Stimulated activated naive CD8-positive, alpha-beta T cell treated with anti-CD3 and anti-CD28 coated beads, Interleukin-15, amount 100 ng/mL, for 72 hours (primary cell): ENCODE measurements at regions not wholly inside any gene's neighbourhood (a gene's known extent, or its start where the extent isn't known, plus 50 kb on each side); places are given as distances from the start of the nearest gene placed in this dataset.
A peak's percentile ranks its signal among the peaks of the same experiment; 100 is the strongest.

ENCODE experiments used
- ATAC-seq: fragments of 150-1000 bp; cut with Tn5 transposase; 2 replicates; pipeline ENCODE4 v1.10.0; 2021; ENCODE audit warnings: mild to moderate bottlenecking, moderate library complexity
- DNase-seq, 2 donors: peaks; one replicate each; pipeline ENCODE4 v3.0.0; 2021 to 2022
- H3K27ac Mint-ChIP-seq, 2 donors: one replicate each; pipeline ENCODE4 v1.8.0; 2022; ENCODE audit warnings: mild to moderate bottlenecking in 2 of 2, mixed read lengths in 2 of 2, moderate library complexity in 2 of 2
- H3K27me3 Mint-ChIP-seq: one replicate; pipeline ENCODE4 v1.8.0; 2022; ENCODE audit warnings: mixed read lengths
- H3K4me1 Mint-ChIP-seq: one replicate; pipeline ENCODE4 v1.8.0; 2022; ENCODE audit warnings: mild to moderate bottlenecking, mixed read lengths
- H3K4me3 Mint-ChIP-seq, 2 donors: one replicate each; pipeline ENCODE4 v1.8.0; 2022; ENCODE audit warnings: mild to moderate bottlenecking in 2 of 2, mixed read lengths in 2 of 2, moderate library complexity in 1 of 2
- H3K9me3 Mint-ChIP-seq, 2 donors: one replicate each; pipeline ENCODE4 v1.8.0; 2022; ENCODE audit warnings: mixed read lengths in 2 of 2

GRCh38 chr1:30192969-30193630 is 530.3 kb downstream of the MATN1 start:
- ATAC-seq (no peak), DNase-seq (no peak)
- H3K9me3 Mint-ChIP-seq, result no peaks in the 10 kb centered on the region
- H3K4me3 Mint-ChIP-seq, result no peak overlapping the region
- no peak overlapping the region for H3K27ac Mint-ChIP-seq
- H3K4me1 Mint-ChIP-seq, result peaks cover 9% of the 10 kb centered on the region
- H3K27me3 Mint-ChIP-seq, result peaks cover 40% of the 10 kb centered on the region

- H3K27me3 Mint-ChIP-seq, result peaks cover 23% of the 10 kb centered on the region
- no peaks in the 10 kb centered on the region for H3K9me3 Mint-ChIP-seq
- H3K27ac Mint-ChIP-seq, result peak overlapping the region in 1 of 2 donors; percentile 62
- peak; percentile 14 to 23 for DNase-seq
- peak; percentile 78 for ATAC-seq
- peaks cover 9% of the 10 kb centered on the region for H3K4me1 Mint-ChIP-seq
- H3K4me3 Mint-ChIP-seq, result peak overlapping the region in 1 of 2 donors; percentile 25
Measured at GRCh38 chr1:30191154-30191702, 532.2 kb downstream of the MATN1 start.

DNA sequence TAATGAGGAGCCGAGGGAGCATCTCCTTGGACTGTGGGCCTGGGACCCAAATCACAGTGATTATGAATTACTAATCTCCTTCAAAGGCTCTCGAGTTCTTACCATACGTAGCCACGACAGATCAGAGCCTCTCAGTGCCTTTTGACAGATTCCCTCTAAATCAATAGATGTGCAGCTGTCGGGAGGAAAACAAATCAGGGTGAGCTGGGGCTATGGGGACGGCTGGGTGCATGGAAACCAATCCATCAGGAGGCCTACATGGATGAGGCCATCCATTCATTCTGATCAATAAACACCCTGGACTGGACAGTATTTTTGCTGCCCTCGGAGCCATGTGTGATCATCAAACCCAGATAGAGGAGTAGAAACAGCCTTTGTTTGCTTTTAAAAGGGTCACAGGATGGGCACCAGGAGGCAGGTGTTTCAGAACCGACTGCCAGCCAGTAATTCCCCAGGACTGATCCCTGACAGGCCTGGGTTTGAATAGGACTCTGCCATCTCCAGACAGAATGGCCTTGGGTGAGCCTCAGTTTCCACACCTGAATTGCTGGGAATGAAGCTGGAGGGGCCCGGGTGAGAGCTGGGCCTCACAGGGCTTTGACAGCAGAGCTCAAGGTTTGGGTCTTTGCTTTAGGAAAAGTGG is 532.8 kb downstream of the MATN1 start:
- ATAC-seq, result no peak
- H3K4me1 Mint-ChIP-seq, result peaks cover 9% of the 10 kb centered on the region
- no peaks in the 10 kb centered on the region for H3K9me3 Mint-ChIP-seq
- DNase-seq, result no peak
- H3K4me3 Mint-ChIP-seq, result peak overlapping the region in 1 of 2 donors; percentile 25
- peak overlapping the region in 1 of 2 donors; percentile 62 for H3K27ac Mint-ChIP-seq
- H3K27me3 Mint-ChIP-seq, result peaks cover 21% of the 10 kb centered on the region

DNA sequence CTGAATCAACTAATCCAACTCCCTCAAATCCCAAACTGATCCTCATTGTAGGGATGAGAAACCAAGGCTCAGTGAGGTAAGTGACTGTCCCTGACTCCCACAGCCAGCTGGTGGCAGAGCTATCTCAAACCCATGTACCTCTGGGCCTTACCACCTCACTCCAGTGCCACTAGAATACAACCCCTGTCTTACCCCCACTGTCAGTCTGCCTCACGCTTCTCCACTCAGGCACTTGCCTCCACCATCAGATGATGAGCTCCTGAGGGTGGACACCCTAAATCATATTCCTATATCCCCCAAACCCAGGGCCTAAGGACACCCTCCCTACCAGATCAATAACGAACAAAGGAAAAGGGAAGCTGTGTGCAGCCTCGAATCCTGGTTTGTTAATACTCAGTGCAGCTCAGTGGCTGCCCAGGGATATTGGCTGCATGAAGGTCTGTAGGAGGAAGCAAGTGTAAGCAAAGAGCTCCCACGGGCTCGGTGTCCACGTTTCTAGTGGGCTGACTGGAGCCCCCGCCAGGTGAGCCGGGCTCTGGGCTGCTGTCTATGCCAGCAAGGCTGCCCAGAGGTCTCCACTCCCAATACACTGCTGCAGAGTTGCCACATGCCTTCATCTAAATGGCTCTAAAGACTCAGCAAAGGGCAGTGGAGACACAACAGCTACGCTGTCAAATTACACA is 533.4 kb downstream of the MATN1 start:
- Mint-ChIP-seq H3K4me3 (no peak overlapping the region), H3K27me3 (peaks cover 21% of the 10 kb centered on the region), H3K4me1 (peaks cover 9% of the 10 kb centered on the region), H3K27ac (no peak overlapping the region), H3K9me3 (no peaks in the 10 kb centered on the region)
- ATAC-seq, result no peak
- DNase-seq, result no peak

GRCh38 chr1:30188999-30189398 is 534.4 kb downstream of the MATN1 start:
- Mint-ChIP-seq H3K27ac (peak overlapping the region; percentile 70 to 73), H3K4me1 (peaks cover 9% of the 10 kb centered on the region), H3K9me3 (no peaks in the 10 kb centered on the region), H3K4me3 (no peak overlapping the region), H3K27me3 (peaks cover 21% of the 10 kb centered on the region)
- ATAC-seq, result no peak
- no peak for DNase-seq

DNA sequence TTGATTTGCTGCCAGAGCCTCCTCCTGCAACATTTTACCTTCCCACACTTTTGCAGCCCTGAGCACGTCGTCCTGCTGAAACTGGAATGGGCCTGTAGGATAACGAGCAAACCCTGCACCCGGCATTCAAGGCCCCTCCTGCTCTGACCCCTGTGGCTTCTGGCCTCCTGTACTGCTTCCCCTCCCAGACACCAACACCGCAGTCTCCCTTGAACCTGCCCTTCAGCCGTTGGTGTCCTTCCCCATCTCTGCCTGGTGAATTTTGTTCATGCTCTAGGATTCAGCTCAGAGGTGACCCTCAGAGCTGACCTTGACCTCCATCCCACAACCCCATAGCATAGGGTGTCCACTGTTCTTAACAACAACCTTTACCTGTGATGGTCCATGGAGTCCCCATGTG is 535.1 kb downstream of the MATN1 start:
- Mint-ChIP-seq H3K27me3 (peaks cover 21% of the 10 kb centered on the region), H3K4me3 (no peak overlapping the region), H3K4me1 (peaks cover 9% of the 10 kb centered on the region), H3K9me3 (no peaks in the 10 kb centered on the region), H3K27ac (peak overlapping the region in 1 of 2 donors; percentile 70)
- no peak for DNase-seq
- no peak for ATAC-seq

DNA sequence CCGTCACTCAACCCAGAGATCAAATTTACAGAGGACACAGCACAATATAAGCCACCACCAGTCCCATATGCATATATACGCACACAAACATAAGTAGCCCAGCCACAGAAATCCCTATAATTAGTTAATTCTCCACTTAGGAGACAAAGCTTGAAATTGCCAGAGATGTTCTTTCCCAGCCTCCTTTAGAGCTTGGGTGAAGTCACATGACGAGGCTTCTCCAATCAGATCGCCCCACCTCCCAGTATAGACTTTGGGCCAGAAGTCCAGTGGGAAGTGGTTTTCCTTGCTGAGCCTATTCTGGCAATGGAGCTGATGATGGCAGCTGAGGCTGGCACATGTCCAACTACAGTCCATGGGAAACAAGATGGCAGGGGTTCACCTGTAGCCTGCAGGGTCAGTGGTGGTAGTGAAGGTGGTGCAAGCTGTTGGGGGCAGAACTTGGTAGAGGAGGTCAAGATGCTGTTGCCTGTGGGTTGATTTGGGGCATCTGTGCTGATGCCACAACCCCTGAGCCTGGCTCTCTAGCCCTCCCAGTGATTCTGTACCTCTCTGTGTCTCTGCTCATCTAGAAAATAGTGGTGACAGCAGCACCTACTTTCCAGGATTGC is 535.9 kb downstream of the MATN1 start:
- Mint-ChIP-seq H3K4me1 (peaks cover 9% of the 10 kb centered on the region), H3K27me3 (peaks cover 21% of the 10 kb centered on the region), H3K27ac (no peak overlapping the region), H3K4me3 (no peak overlapping the region), H3K9me3 (no peaks in the 10 kb centered on the region)
- no peak for ATAC-seq
- no peak for DNase-seq

DNA sequence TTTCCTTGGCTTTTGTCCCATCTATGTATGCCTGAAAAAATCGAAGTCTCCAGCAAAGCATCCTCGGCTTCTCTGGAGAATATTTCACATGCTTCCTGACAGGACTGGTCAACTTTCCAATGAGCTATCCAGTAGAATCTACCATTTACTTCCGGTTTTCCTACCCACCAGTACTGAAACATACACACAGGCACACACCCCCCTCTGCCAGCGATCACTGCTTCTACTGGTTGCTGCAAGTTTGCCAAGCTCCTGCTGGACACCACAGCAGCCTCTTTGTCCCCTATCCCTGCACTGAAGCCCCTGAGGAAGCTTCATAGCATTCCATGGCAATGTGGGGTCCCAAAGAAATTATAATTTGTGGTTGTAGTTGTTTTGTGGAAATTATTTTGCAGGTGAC is 536.8 kb downstream of the MATN1 start:
- Mint-ChIP-seq H3K4me3 (no peak overlapping the region), H3K4me1 (peaks cover 9% of the 10 kb centered on the region), H3K27me3 (peaks cover 21% of the 10 kb centered on the region), H3K27ac (no peak overlapping the region), H3K9me3 (no peaks in the 10 kb centered on the region)
- DNase-seq (no peak), ATAC-seq (no peak)

- H3K9me3 Mint-ChIP-seq, result no peaks in the 10 kb centered on the region
- no peak overlapping the region for H3K27ac Mint-ChIP-seq
- DNase-seq, result no peak
- ATAC-seq, result no peak
- H3K4me1 Mint-ChIP-seq, result peaks cover 2% of the 10 kb centered on the region
- H3K4me3 Mint-ChIP-seq, result no peak overlapping the region
- peaks cover 21% of the 10 kb centered on the region for H3K27me3 Mint-ChIP-seq
Measured at GRCh38 chr1:30185809-30186208, 537.6 kb downstream of the MATN1 start.

DNA sequence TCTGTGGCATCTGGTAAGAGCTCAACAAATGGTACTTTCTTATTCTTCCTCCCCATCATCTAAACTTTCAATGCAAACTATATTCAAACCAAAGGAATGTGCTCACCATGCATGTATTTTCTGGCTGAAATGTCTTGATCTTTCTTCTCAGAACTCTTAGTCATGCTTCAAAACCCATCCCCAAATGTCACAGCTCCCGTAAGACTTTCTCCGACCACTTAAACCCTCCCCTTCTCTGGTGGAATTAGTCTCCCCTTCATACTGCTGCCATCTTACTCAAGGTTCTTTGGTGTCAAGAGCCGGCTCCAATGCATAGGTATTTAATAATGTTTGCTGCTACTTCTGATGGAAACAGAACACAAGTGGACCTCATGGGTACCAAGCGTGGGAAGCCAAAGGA is 538.1 kb downstream of the MATN1 start:
- ATAC-seq, result no peak
- Mint-ChIP-seq H3K27ac (no peak overlapping the region), H3K4me1 (no peaks in the 10 kb centered on the region), H3K4me3 (no peak overlapping the region), H3K9me3 (no peaks in the 10 kb centered on the region), H3K27me3 (peaks cover 21% of the 10 kb centered on the region)
- no peak for DNase-seq

GRCh38 chr1:30184393-30185141 is 538.8 kb downstream of the MATN1 start:
- H3K4me3 Mint-ChIP-seq, result no peak overlapping the region
- H3K27ac Mint-ChIP-seq, result no peak overlapping the region
- H3K4me1 Mint-ChIP-seq, result no peaks in the 10 kb centered on the region
- DNase-seq, result no peak
- peaks cover 16% of the 10 kb centered on the region for H3K27me3 Mint-ChIP-seq
- ATAC-seq, result no peak
- peaks cover 0 to 5% of the 10 kb centered on the region in 2 donors for H3K9me3 Mint-ChIP-seq

DNA sequence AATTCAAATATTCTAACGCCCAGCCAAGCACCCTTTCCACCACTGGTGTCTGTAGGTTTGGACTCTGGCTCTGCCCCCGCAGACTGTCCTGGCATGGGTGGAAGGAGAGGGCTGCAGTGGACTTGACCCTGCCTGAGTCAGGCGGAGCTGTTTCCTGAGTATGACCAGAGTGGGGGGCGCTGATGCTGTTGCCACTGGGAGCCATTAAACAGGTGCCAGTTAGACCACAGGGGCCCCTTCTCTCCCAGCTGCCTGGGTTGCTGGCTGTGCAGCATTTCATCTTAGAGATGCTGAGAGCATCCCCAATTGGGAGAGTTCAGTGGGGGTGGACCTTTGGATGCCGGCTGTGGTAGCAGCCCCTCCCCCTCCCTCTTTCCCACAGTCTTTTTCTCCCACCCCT is 539.5 kb downstream of the MATN1 start:
- no peaks in the 10 kb centered on the region for H3K4me1 Mint-ChIP-seq
- peaks cover 4 to 10% of the 10 kb centered on the region in 2 donors for H3K9me3 Mint-ChIP-seq
- DNase-seq (no peak), ATAC-seq (no peak)
- peaks cover 9% of the 10 kb centered on the region for H3K27me3 Mint-ChIP-seq
- no peak overlapping the region for H3K27ac Mint-ChIP-seq
- H3K4me3 Mint-ChIP-seq, result no peak overlapping the region

- H3K27ac Mint-ChIP-seq, result no peak overlapping the region
- ATAC-seq, result no peak
Measured at GRCh38 chr1:30183006-30183405, 540.4 kb downstream of the MATN1 start.

DNA sequence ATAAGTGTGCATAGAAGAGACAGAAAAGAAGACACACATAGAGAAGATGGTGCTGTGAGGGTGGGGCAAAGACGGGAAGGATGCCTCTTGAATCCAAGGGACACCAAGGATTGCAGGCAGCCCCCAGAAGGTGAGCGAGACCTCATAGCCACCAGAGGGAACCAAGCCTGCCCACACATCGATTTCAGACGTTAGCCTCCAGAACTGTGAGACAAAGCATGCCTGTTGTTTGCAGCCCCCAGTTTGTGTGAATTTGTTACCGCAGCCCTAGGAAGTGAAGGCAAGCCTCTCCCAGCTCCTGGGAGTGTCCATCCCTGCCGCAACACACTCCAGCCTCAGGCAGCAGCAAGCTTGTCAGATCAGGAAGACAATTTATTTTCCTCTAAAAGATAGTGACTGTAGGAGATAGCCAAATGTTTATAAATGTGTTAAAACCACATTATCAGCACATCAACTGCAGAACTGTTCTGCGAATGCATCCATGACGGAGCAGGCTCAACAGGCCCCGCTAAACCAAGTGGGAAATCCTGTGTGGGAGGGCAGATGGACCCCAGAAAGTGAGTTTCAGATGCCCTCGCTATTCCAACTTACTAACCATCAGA is 543.3 kb downstream of the MATN1 start:
- no peak for ATAC-seq
- H3K9me3 Mint-ChIP-seq, result peaks cover 5 to 11% of the 10 kb centered on the region in 2 donors
- H3K27me3 Mint-ChIP-seq, result no peaks in the 10 kb centered on the region
- no peak overlapping the region for H3K27ac Mint-ChIP-seq
- H3K4me1 Mint-ChIP-seq, result no peaks in the 10 kb centered on the region
- DNase-seq, result no peak
- no peak overlapping the region for H3K4me3 Mint-ChIP-seq

More at GRCh38 chr1:30183006-30183405, 540.4 kb downstream of the MATN1 start:
- no peaks in the 10 kb centered on the region for H3K4me1 Mint-ChIP-seq
- no peak overlapping the region for H3K4me3 Mint-ChIP-seq
- no peak for DNase-seq
- H3K27me3 Mint-ChIP-seq, result no peaks in the 10 kb centered on the region
- peaks cover 5 to 11% of the 10 kb centered on the region in 2 donors for H3K9me3 Mint-ChIP-seq

DNA sequence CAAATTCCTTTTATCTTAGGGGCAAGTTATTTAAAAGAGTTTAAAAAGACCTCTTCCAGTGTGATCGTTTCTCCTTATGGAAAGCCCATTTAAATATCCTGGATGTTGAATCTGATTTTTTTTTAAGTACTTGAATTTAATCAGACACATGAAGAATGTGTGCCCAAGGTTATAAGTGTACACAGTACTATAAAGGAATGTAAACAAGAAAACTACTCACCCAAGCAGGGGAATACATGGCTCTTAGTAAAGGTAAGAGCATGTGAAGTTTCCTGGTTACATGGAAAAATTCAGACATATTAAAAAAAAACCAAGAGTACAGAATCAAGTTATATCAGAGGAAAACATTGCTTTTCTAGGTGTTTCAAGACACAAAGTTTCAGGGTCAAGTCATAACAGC is 546.9 kb downstream of the MATN1 start:
- Mint-ChIP-seq H3K4me1 (no peaks in the 10 kb centered on the region), H3K4me3 (no peak overlapping the region), H3K9me3 (peaks cover 5 to 11% of the 10 kb centered on the region in 2 donors), H3K27me3 (peaks cover 18% of the 10 kb centered on the region), H3K27ac (no peak overlapping the region)
- ATAC-seq (no peak), DNase-seq (no peak)
